ENCODE measurements at regions not wholly inside any gene's neighbourhood (a gene's known extent, or its start where the extent isn't known, plus 50 kb on each side); places are given as distances from the start of the nearest gene placed in this dataset.

- ATAC-seq (ENCODE audit: insufficient read depth, low FRiP score) (no peak), DNase-seq (no peak)
- Histone ChIP-seq H3K27ac (ENCODE audit: low read depth in 1 of 2, low read length in 1 of 2) (no peak overlapping the region), H3K4me3 (no peak overlapping the region), H3K36me3 (ENCODE audit: control insufficient read depth in 4 of 4, insufficient read depth in 4 of 4, low read length in 4 of 4) (no peaks in the 10 kb centered on the region), H3K9ac (ENCODE audit: insufficient read depth in 1 of 2, low read length in 2 of 2) (no peak overlapping the region), H3K4me1 (ENCODE audit: control insufficient read depth in 5 of 5, insufficient read depth in 5 of 5, low read length in 5 of 5) (no peaks in the 10 kb centered on the region), H3K9me3 (ENCODE audit: control insufficient read depth in 4 of 4, insufficient read depth in 3 of 4, low read length in 3 of 4) (no peaks in the 10 kb centered on the region), H3K27me3 (ENCODE audit: control insufficient read depth in 3 of 3, insufficient read depth in 3 of 3, low read length in 2 of 3) (no peaks in the 10 kb centered on the region)
- WGBS, 2 donors, result 74 to 82% methylated on average over 3 of the region's 3 CpGs
- TF ChIP-seq CTCF (IDR thresholded peaks at IDR 0.05; ENCODE audit: control extremely low read depth, extremely low read depth), result no peak
Measured at GRCh38 chr2:211128287-211128686, 571.9 kb downstream of the CPS1 start.

DNA sequence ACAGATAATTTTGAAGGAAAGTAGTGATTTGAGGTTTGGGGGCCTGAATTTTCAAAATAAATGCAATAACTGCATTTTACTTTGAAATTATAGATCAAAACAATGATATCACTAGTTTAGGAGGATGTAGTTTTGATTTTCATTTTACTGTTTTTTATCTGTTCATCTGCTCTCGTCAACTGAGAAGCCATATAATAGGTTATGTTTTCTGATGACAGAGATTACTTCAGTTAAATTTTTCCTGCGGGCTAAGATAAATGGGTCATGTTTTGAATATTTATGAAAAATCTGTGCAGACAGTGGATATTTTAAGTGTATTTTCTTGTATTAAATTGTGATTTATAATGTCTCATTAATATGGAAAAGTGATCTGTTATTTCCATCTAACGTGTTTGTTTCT is 573.4 kb downstream of the CPS1 start:
- WGBS, 2 donors, result 78 to 80% methylated on average over 3 of the region's 3 CpGs
- H3K27ac ChIP-seq (ENCODE audit: low read depth in 1 of 2, low read length in 1 of 2), result no peak overlapping the region

DNA sequence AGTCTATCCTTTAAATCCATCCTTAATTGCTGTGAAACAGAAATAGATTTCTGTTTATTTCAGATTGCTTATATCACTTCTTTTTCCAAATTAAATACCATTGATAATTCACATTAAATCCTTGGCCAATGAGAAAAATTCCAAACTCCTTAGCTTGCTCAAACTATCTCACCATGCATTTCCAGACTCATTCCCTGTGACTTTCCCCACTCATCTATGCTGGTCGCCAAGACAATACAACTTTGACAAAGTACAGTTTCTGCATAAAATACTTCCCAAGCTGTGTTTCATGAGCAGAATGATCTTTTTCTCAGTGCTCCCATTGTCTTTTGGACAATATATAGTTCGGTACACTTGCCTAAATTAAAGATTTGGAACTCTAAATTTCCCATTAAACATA is 575.6 kb downstream of the CPS1 start:
- H3K4me3 ChIP-seq, result no peak overlapping the region
- TF ChIP-seq CTCF (IDR thresholded peaks at IDR 0.05; ENCODE audit: control extremely low read depth, extremely low read depth), result no peak
- no peaks in the 10 kb centered on the region for H3K9me3 ChIP-seq (ENCODE audit: control insufficient read depth in 4 of 4, insufficient read depth in 3 of 4, low read length in 3 of 4)
- 71 to 77% methylated on average over 2 of the region's 2 CpGs for WGBS, 2 donors
- no peak overlapping the region for H3K27ac ChIP-seq (ENCODE audit: low read depth in 1 of 2, low read length in 1 of 2)
- H3K4me1 ChIP-seq (ENCODE audit: control insufficient read depth in 5 of 5, insufficient read depth in 5 of 5, low read length in 5 of 5), result no peaks in the 10 kb centered on the region
- no peak overlapping the region for H3K9ac ChIP-seq (ENCODE audit: insufficient read depth in 1 of 2, low read length in 2 of 2)
- H3K36me3 ChIP-seq (ENCODE audit: control insufficient read depth in 4 of 4, insufficient read depth in 4 of 4, low read length in 4 of 4), result no peaks in the 10 kb centered on the region
- DNase-seq (no peak), ATAC-seq (ENCODE audit: insufficient read depth, low FRiP score) (no peak)
- H3K27me3 ChIP-seq (ENCODE audit: control insufficient read depth in 3 of 3, insufficient read depth in 3 of 3, low read length in 2 of 3), result no peaks in the 10 kb centered on the region

More for the DNA sequence above, 573.4 kb downstream of the CPS1 start:
- Histone ChIP-seq H3K27me3 (ENCODE audit: control insufficient read depth in 3 of 3, insufficient read depth in 3 of 3, low read length in 2 of 3) (no peaks in the 10 kb centered on the region), H3K4me1 (ENCODE audit: control insufficient read depth in 5 of 5, insufficient read depth in 5 of 5, low read length in 5 of 5) (no peaks in the 10 kb centered on the region), H3K9ac (ENCODE audit: insufficient read depth in 1 of 2, low read length in 2 of 2) (no peak overlapping the region), H3K4me3 (no peak overlapping the region), H3K36me3 (ENCODE audit: control insufficient read depth in 4 of 4, insufficient read depth in 4 of 4, low read length in 4 of 4) (no peaks in the 10 kb centered on the region), H3K9me3 (ENCODE audit: control insufficient read depth in 4 of 4, insufficient read depth in 3 of 4, low read length in 3 of 4) (no peaks in the 10 kb centered on the region)
- no peak for TF ChIP-seq CTCF (IDR thresholded peaks at IDR 0.05; ENCODE audit: control extremely low read depth, extremely low read depth)
- ATAC-seq (ENCODE audit: insufficient read depth, low FRiP score) (no peak), DNase-seq (no peak)

DNA sequence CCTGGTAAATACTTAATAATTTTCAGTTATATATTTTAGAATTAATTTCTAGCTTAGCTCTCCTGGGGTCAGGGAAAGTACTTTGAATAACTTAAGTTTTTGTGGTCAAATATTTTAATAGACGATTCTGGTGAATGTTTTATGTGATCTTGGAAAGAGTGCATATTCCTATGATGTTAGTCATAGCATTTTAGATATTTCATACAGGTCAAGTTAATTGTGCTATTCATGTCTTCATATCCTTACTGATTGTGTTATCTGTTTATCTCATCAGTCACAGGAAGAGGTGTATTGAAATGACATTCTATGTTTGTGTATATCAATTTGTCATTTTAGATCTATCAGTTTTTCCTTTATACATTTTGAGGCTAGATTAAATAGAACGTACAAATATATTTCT is 576.2 kb downstream of the CPS1 start:
- whole genome bisulfite sequencing, 2 donors, result 64 to 69% methylated on average over 2 of the region's 2 CpGs
- no peak overlapping the region for H3K27ac ChIP-seq (ENCODE audit: low read depth in 1 of 2, low read length in 1 of 2)
- no peak overlapping the region for H3K9ac ChIP-seq (ENCODE audit: insufficient read depth in 1 of 2, low read length in 2 of 2)
- no peaks in the 10 kb centered on the region for H3K27me3 ChIP-seq (ENCODE audit: control insufficient read depth in 3 of 3, insufficient read depth in 3 of 3, low read length in 2 of 3)
- TF ChIP-seq CTCF (IDR thresholded peaks at IDR 0.05; ENCODE audit: control extremely low read depth, extremely low read depth), result no peak
- ATAC-seq (ENCODE audit: insufficient read depth, low FRiP score) (no peak), DNase-seq (no peak)
- H3K4me1 ChIP-seq (ENCODE audit: control insufficient read depth in 5 of 5, insufficient read depth in 5 of 5, low read length in 5 of 5), result no peaks in the 10 kb centered on the region
- H3K9me3 ChIP-seq (ENCODE audit: control insufficient read depth in 4 of 4, insufficient read depth in 3 of 4, low read length in 3 of 4), result no peaks in the 10 kb centered on the region
- H3K4me3 ChIP-seq, result no peak overlapping the region
- no peaks in the 10 kb centered on the region for H3K36me3 ChIP-seq (ENCODE audit: control insufficient read depth in 4 of 4, insufficient read depth in 4 of 4, low read length in 4 of 4)
